HL-60 (cell line): ENCODE measurements at regions not wholly inside any gene's neighbourhood (a gene's known extent, or its start where the extent isn't known, plus 50 kb on each side); places are given as distances from the start of the nearest gene placed in this dataset.

Source experiments
- CTCF ChIP-seq: IDR thresholded peaks from one replicate; pipeline ENCODE4 v1.5.1; 2011; ENCODE audit warnings: low read length, control low read depth, inconsistent platforms; ENCODE audit not compliant: insufficient read depth
- GABPA ChIP-seq: IDR thresholded peaks from 2 replicates; pipeline ENCODE4 v1.6.1; 2012; ENCODE audit warnings: low read depth
- POLR2AphosphoS5 ChIP-seq: IDR thresholded peaks from 2 replicates; pipeline ENCODE4 v1.6.1; 2012; ENCODE audit warnings: low read depth
- REST ChIP-seq: IDR thresholded peaks from 2 replicates; pipeline ENCODE4 v1.6.1; 2012; ENCODE audit warnings: low read depth; ENCODE audit not compliant: insufficient replicate concordance
- SPI1 ChIP-seq: IDR thresholded peaks from 2 replicates; pipeline ENCODE4 v1.6.1; 2012; ENCODE audit warnings: low read depth, mild to moderate bottlenecking, borderline replicate concordance

GRCh38 chr11:116458546-116458945 lies 314.2 kb downstream of the BUD13 start:
- TF ChIP-seq CTCF = no peak
- no peak for TF ChIP-seq POLR2AphosphoS5
- TF ChIP-seq REST = no peak
- no peak for TF ChIP-seq GABPA
- no peak for TF ChIP-seq SPI1
